ENCODE measurements at regions not wholly inside any gene's neighbourhood (a gene's known extent, or its start where the extent isn't known, plus 50 kb on each side); places are given as distances from the start of the nearest gene placed in this dataset.

GRCh38 chr1:99559166-99559565 lies 86.7 kb upstream of the PALMD start:
- no peak for TF ChIP-seq EP300 (IDR thresholded peaks at IDR 0.05)
- no peak for TF ChIP-seq CTCF (IDR thresholded peaks at IDR 0.05)

All from suprapubic skin (tissue), 3 donors.